GM21723 (cell line): ENCODE measurements at regions not wholly inside any gene's neighbourhood (a gene's known extent, or its start where the extent isn't known, plus 50 kb on each side); places are given as distances from the start of the nearest gene placed in this dataset.

Experiments used
- ATAC-seq: cut with Tn5 transposase; IDR thresholded peaks from one replicate; pipeline ENCODE4 v1.9.1; 2021; ENCODE audit warnings: mild to moderate bottlenecking, moderate library complexity; ENCODE audit not compliant: unreplicated experiment

DNA sequence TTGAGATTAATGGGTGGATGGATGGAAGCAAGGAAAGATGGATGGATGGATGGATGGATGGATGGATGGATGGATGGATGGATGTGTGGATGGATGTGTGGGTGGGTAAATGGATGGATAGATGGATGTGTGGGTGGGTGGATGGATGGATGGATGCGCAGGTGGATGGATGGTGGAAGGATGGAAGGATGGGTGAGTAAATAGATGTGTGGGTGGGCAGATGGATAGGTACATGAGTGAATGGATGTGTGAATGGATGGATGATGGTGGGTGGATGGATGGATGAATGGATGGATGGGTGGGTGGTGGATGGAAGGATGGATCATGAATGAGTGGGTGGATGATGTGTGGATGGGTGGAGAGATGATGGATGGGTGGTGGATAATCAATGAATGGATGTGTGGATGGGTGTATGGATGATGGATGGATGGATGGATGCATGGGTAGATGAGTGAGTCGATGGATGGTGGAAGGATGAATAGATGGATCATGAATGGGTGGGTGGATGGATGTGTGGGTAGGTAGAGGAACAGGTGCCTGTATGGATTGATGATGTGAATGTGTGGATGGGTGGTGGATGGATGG, 375.2 kb downstream of the BRD1 start:
- ATAC-seq, result no peak

DNA sequence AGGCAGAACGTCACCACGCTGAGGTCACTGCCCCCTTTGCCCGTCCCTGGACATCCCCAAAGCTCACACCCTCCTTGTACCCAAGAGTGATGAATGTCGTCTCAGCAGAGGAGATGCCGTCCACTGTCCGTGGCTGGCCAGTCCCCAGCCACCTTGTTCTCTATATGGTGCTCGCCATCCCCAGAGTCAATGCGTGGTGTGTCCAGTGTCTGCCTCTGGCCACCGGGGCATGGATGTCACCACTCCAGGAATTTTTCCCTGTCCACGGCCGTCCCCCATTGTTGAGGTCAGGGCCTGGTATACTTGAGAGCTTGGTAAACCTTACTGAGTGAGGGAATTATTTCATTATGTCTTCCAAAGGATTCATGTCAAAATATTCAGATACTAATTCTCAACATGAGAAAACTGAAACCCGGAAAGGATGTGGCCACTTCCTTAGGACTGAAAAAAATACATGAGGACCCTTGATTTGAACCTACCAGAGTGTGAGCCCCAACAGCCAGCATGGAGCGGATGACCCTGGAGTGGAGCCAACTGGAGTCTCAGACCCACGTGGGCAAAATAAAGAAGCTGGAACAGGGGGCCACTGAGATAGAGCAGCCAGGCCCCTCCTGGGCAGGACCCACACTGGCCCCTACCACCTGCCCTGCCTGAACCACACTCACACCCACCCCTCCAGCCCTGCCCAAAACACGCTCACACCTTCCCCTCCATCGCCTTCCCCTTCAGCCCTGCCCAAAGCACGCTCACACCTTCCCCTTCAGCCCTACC, 376.4 kb downstream of the BRD1 start:
- no peak for ATAC-seq

DNA sequence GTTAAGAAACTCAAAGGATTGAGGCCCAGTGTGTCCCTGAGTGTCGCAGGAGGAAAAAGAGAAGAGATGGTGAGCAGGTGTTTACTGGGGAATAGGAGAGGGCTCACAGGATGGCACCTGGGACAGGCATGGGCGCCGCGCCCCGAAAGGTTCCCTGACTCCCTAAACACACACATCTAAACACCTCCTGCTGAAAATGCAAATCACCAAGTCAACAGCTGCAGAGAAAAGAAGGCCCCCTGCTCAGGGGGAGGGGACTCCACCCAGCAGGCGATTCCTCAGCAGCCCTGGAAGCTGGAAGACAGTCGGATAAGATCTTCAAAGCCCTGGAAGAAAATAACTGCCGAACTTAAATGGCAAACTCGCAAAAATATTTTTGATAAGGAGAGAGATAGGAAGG, 377.2 kb downstream of the BRD1 start:
- ATAC-seq, result no peak

DNA sequence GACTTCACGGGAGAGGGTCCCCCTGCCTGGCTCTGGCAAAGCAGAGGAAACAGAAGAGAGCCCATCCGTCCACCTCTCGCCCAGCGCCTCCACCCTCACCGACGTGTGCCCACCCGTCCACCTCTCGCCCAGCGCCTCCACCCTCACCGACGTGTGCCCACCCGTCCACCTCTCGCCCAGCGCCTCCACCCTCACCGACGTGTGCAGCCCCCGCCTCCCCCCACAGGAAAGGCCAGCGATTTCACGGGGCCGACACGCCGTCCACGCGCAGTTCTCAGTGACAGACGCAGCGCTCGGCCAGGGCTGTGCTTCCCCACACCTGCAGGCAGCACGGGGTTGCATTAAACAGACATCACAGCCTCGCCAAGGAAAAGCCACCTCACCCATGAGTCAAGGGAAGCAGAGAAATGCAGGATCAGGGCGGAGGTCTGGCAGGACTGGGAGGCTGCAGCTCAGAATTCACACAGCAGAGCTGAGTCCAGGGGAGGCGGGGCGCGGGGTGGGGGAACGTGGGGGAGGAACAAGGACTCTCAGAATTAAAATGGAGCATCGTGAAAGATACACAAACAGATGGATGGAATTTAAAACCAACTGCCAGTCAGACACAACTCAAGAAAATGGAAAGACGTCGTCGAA, 377.7 kb downstream of the BRD1 start:
- ATAC-seq, result no peak

DNA sequence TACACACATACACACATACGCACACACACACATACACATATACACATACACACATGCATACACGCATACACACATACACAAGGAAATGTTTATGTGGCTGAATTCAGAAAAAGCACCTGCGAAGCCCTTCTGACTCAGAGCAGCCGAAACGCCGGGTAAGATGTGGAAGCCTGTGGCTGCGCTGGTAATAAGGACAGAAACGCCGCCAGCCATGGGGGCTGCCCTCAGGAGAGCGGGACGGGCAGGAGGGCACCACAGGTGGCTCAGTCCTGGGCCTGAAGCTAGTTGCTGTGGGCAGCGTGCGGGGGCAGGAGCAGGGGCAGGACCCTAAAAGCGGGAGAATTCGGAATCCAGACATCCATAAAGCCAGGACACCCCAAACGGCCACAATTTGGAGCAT, 378.3 kb downstream of the BRD1 start:
- no peak for ATAC-seq

DNA sequence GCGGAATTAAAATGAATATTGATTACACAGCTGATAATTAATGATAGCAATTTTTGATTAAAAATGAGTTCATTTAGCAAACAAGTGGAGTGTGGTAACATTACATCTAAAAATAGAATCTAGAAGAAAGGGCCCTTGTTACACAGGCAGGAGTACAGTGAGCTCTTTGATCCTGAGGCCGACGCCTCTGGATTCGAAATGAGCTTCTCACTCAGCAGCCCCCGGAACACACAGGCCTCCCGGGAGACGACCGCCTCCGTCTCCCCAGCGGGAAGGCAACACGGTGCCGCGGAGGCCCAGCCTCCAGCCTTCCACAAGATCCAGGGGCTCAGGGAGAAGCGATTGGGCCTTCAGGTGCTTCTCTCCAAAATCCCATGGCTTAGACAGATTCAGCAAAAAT, 379.1 kb downstream of the BRD1 start:
- ATAC-seq, result no peak

DNA sequence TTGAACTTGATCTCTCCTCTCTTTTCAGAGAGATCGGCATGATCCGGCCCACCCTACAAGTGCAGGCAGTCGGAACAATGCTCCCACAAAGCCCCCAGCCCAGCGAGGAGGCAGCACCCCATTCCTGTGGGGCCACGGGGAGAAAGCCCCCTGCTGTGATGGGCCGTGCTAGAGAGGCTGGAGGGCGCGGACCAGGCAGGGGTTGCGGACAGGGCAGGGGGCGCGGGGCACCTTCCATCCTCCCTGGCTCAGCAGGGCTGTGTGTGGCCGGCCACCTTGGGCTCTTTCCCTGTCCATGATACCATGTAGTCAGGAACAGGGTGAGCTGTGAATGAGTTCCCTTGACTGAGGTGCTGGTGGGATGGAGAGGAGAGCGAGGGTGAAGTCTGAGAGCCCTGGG, 379.8 kb downstream of the BRD1 start:
- no peak for ATAC-seq

DNA sequence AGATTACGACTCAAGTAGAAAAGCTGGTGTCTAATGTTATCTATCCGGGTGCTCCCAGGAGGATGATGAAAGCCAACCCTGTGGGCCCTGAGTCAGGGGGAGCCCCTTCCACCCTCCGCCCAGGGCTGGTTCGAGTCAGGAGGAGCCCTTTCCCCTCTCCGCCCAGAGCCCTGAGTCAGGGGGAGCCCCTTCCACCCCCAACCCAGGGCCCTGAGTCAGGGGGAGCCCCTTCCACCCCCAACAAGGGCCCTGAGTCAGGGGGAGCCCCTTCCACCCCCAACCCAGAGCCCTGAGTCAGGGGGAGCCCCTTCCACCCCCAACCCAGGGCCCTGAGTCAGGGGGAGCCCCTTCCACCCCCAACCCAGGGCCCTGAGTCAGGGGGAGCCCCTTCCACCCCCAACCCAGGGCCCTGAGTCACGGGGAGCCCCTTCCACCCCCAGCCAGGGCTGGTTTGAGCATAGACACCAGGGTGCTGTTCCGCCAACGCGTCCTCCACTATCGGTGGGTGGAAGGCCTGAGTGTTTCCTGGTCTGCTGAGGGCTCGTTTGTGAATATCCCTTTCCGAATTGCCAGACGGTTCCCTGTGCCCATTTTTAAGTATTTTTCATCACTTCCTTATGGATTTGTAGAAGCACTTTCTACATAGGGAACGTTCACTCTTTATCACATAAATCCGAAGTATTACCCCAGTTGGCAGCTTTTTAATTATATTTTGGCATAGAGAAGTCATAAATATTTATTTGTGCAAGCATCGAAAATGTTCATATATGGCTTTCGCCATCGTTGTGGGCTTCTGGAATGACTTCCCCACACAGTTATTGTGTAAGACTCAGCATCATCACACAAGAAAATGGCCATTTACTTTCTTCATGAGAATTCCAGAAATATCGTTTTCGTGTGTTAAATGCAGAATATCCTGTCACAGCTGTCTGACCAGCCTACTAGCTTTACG, 380.6 kb downstream of the BRD1 start:
- no peak for ATAC-seq

DNA sequence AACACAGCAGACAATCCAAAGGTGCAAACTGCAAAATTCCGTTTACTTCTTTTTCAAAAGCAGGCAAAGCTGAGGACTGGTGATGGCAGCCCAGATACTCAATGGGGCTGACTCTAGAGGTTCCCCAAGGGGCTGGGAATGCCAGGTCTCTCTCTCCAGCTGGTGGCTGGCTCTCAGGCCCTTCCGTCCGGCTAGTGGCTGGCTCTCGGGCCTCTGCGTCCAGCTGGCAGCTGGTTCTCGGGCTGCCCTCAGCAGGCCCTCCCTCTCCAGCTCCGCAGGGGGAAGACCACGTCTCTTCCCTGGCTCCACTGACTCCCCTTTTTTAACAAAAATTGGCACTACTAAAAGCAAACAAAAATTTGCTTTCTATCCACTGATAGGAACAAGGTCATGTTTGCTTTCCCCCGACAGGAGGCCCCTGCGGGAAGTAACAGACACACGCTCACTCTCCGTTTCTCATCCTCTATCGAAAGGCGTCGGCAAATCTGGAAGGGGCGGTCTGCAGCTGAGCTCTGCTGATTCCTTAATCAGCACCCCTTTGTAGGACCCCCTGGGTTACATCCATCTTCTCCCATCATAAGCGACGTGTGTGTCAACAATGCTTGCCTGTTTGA, 381.4 kb downstream of the BRD1 start:
- ATAC-seq, result no peak

DNA sequence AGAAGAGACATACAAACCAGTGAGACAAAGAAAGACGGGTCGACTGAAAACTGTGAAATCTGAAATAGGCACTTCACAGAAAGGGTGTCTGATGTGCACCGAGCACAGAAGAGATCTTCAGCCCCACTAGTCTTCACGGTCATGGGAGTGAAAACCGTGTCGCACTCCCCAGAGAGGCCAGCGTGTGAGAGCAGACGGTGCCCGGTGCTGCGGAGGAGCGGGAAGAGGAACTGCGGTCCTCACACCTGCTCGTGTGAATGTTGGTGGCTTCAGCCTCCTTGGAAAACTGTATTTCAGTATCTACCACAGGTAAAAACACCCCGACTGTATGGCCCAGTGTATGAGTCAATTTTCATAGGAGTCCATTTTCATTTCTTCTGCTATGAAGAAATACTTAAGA, 382.9 kb downstream of the BRD1 start:
- no peak for ATAC-seq

DNA sequence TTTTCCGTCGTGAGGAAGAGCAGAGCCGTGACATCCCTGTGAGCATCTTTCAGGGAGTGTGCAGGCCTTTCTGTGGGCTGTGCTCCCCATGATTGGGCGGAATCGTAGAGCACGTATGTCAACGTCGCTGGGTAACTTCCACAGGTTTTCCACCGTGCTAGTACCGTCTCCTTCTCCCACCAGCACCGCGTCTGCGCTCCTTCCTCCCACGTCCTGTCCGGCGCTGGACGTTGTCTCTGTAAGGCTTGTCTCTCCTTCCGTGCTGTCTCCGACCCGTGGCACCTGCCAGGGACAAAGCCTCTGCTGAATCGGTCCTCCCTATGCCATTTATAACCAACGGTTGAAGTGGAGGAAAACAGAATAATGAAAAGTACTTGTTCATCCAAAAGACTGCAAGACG, 386.7 kb downstream of the BRD1 start:
- no peak for ATAC-seq

DNA sequence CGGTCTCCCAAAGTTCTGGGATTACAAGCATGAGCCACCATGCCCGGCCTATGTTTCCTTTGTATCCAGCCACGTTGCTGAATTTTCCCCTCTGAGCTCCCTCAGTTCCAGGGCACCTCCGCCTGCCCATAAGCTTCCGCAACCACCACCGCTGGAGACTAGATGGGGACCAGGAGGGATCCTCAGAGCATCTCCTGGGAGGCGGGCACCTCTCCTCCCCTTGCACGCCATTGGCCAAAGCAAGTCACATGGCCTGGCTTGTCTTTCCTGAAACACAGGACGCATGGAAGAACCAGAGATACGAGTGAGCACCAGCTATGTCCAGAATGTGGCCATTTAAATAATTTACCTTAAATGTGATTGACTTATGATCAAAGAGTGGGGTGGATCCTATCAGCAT, 388.3 kb downstream of the BRD1 start:
- no peak for ATAC-seq

DNA sequence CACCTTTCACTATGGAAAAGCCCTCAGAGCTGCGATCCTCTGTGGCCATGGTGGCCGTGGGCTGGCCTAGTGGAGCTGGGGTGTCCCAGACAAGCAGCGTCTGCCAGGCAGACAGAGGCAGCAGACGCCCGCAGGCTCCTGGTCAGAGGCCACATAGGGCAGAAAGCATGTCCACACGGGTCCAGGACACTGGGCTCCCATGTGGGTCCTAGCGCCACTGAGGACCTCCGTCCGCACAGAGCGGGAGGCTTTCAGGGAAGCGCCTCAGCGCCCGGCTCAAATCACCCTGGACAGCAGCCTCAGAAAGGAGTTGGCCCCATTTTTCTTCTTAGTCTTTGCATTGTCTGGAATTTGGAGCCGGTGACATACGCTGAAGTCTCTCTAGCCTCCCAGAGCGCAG, 389.7 kb downstream of the BRD1 start:
- ATAC-seq, result no peak

DNA sequence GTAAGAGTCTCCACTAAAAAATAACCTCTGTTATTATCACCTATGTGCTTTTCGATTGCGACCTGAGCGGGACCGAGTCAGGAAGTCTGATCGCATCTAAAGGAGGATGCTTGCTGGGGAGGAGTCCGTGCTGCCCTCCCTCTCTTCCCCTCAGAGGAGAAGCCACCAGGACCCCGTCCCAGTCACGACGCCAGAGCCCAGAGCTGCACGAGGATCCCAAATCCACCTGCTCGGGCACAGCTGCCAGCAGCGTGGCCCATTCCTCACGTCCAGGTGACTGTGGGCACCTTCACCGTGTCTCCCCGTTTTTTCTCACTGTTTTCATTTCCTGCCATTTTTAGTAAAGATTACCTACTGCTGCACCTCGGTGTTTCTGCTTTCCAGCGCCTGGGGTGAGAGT, 390.3 kb downstream of the BRD1 start:
- ATAC-seq, result no peak

DNA sequence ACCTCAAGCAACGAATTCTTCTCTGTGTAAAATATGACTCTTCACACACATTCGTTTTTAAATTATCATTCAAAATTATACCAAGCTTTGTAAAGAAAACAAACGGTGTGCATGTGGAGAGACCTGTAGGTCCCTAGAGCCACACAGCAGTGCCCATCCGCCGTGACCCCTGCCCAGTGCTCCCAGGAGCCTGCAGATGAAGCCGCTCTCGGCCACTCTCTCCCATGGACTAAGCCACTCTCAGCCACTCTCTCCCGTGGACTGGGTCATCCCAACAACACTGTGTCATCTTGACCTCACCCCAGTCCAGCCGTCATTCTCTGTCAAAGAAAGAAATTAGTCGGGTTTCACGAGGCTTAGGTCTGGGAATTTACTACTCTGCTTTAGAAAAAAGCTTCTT, 391.6 kb downstream of the BRD1 start:
- ATAC-seq, result no peak

DNA sequence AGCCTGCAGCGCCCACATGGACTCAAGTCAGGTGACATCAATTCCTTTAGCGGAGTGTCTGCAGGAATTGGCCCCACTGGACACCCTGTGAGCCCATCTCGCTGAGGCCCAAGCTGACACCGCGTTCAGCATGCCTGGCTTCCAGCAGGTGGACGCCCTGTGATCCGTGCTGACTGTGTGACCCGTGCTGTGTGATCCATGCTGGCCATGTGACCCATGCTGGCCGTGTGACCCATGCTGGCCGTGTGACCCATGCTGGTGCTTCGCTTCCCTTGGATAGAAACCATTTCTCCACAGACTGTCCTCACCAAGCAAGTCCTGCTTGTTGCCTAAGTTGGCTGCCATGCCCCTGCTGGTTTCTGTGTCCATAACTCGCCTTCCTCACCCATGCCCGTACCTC, 392.1 kb downstream of the BRD1 start:
- no peak for ATAC-seq

DNA sequence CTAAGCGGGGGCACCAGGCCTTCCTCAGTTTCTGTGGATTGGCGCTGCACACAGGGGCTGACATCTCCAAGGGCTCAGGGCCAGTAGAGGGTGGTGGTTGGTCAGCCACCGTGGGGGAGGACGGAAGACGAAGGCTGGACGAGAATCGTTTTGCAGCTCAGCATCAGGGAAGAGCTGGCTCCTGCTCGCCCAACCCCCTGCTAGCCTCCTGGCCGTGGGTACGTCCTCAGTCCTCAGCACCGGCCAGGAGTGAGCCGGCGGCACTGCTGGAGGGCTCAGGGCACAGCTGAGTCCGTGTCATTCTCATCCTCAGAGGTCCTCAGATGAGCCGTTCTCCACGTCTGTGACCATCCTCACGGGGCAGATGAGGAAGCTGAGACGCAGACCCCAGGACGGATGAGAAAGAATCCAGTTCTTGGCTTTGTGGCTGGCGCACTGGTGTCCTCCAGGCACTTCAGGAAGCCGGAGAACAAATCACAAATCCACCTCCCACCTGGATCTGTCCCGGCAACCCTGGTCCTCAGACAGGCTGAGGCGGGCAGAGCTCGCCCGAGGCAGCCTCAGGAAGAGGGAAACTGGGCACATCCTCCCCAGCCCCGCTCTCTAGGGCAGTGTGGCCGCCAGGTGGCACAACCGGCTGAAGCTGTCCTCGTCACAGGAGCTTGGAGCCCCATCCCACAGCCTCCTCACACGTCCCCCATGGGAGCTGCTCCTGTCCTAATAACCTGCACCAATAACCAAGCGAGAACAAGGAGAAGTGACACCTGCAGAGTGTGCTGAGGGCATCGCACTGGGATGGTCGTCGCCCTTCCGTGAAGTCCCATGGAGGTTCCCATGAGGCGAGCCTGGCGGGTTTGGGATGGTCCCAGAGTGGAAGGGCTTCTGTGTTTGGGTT, 393.7 kb downstream of the BRD1 start:
- no peak for ATAC-seq

DNA sequence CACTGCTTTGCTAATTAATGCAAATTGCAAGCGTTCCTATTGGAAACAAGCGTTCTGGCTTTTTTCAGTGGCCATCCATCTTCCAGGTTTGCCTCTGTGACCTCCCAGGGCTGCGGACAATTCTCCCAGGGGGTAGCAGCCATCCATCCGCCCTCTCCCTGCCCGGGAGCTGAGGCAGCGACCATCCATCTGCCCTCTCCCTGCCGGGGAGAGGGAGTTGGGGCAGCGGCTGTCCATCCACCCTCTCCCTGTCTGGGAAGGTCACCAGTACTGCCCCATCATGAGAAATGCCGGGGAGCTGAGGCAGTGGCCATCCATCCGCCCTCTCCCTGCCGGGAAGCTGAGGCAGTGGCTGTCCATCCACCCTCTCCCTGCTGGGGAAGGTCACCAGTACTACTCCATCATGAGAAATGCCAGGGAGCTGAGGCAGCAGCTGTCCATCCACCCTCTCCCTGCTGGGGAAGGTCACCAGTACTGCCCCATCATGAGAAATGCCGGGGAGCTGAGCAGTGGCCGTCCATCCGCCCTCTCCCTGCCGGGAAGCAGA, 394.7 kb downstream of the BRD1 start:
- no peak for ATAC-seq

DNA sequence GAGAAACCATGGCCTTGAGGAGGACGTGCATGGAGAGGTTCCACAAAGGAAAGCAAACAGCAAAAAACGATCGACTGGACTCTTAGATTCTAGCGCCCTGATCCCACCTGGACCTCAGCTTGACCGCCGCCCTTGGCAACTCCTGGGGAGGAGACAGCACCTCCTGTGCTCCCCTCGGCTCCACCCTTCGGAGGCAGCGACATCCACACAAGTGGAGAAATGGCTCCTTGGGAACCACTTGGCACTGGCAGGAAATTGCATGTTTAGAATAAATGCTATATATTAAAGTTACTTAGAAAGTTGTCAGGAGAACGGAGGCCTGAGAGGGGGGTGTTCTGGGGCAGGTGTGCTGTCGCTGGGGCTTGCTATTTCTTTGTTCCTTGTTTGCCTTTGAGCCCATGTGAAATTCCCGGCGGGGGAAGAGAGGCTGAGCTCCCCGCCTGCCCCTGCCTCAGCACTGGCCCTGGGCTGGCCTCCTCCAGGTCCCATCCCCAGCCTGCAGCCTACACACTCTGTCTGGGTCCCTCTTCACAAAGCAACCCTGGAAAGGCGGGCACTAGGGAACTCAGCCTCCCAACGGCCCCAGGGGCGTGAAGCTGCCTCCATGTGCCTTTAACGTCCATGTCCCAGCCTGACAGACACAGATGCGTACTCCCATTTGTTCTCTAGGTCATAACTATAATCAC, 395.3 kb downstream of the BRD1 start:
- ATAC-seq, result no peak
